GM12878 (cell line): ENCODE measurements at regions not wholly inside any gene's neighbourhood (a gene's known extent, or its start where the extent isn't known, plus 50 kb on each side); places are given as distances from the start of the nearest gene placed in this dataset.
A peak's percentile ranks its signal among the peaks of the same experiment; 100 is the strongest.

Experiments used
- ATAC-seq: fragments of 200-7000 bp; cut with Tn5 transposase; 3 replicates; pipeline ENCODE4 v1.9.1; 2020; ENCODE audit warnings: mild to moderate bottlenecking, moderate library complexity
- BruUV-seq: library from RNA; stranded (reverse); fragments of 400-500 nt; replicated peaks from 2 replicates; lab custom pipeline; 2021; lab: Mats Ljungman, UMichigan
- CTCF ChIA-PET: fragments of 300-600 bp; sonication (Branson Sonifier 250); formaldehyde crosslinking; extraction: SDS; loops from one replicate; lab custom pipeline; 2021; ENCODE audit warnings: inconsistent platforms; lab: Yijun Ruan, JAX
- POLR2A ChIA-PET: fragments of 350-600 bp; formaldehyde crosslinking; extraction: SDS; loops from one replicate; lab custom pipeline; 2021; ENCODE audit warnings: inconsistent platforms; lab: Charles Lee
- RAD21 ChIA-PET: fragments of 300-600 bp; sonication (Branson Sonifier 250); formaldehyde crosslinking; loops from one replicate; lab custom pipeline; 2023; ENCODE audit warnings: antibody characterized with exemption; ENCODE audit not compliant: unreplicated experiment; lab: Charles Lee
- SMC1A ChIA-PET: fragments of 300-600 bp; sonication (Branson Sonifier 250); formaldehyde crosslinking; loops from one replicate; lab custom pipeline; 2023; ENCODE audit not compliant: unreplicated experiment, uncharacterized antibody; lab: Charles Lee
- DNase-seq: peaks from one replicate; pipeline ENCODE4 v3.0.0-alpha.2; 2011; ENCODE audit warnings: low read depth, low spot score
- FAIRE-seq: peaks from 3 replicates; lab custom pipeline; 2011; peaks lifted over from hg19 to GRCh38; lab: Jason Lieb, UNC
- H2AFZ ChIP-seq: 2 replicates; pipeline ENCODE4 v1.6.0; 2011; ENCODE audit warnings: low read depth, low read length, control low read depth; ENCODE audit not compliant: control insufficient read depth
- H3K27ac ChIP-seq: 2 replicates; pipeline ENCODE4 v1.5.1; 2011; ENCODE audit warnings: control low read depth; ENCODE audit not compliant: control insufficient read depth, insufficient read depth
- H3K27me3 ChIP-seq, 2 experiments: replicated peaks in 1 of 2; 2 replicates each; pipeline versions ENCODE4 v1.6.0 to v1.6.1; 2011; ENCODE audit warnings: low read length in 1 of 2; ENCODE audit not compliant: control insufficient read depth in 2 of 2, insufficient read depth in 2 of 2
- H3K36me3 ChIP-seq, 2 experiments: 2 replicates each; pipeline ENCODE4 v1.5.1; 2011; ENCODE audit warnings: low read length in 1 of 2; ENCODE audit not compliant: control insufficient read depth in 2 of 2, insufficient read depth in 2 of 2
- H3K4me1 ChIP-seq: 2 replicates; pipeline ENCODE4 v1.6.1; 2011; ENCODE audit warnings: mild to moderate bottlenecking, low read length, moderate library complexity, mixed read lengths; ENCODE audit not compliant: control insufficient read depth, insufficient read depth
- H3K4me2 ChIP-seq: 2 replicates; pipeline ENCODE4 v1.6.0; 2011; ENCODE audit warnings: control low read depth; ENCODE audit not compliant: control insufficient read depth, insufficient read depth
- H3K4me3 ChIP-seq: fragments of 200-600 bp; sonication (generic); 2 replicates; pipeline ENCODE4 v1.5.1; 2016
- H3K79me2 ChIP-seq: 2 replicates; pipeline ENCODE4 v1.6.0; 2011; ENCODE audit warnings: low read length; ENCODE audit not compliant: control insufficient read depth, insufficient read depth
- H3K9ac ChIP-seq: 2 replicates; pipeline ENCODE4 v1.8.0; 2011; ENCODE audit warnings: low read length, control low read depth, mixed read lengths; ENCODE audit not compliant: control insufficient read depth, insufficient read depth
- H3K9me3 ChIP-seq: replicated peaks from 3 replicates; pipeline ENCODE4 v1.5.1; 2011; ENCODE audit warnings: mild to moderate bottlenecking, low read length; ENCODE audit not compliant: control insufficient read depth, insufficient read depth
- H4K20me1 ChIP-seq: 2 replicates; pipeline ENCODE4 v1.6.0; 2011; ENCODE audit not compliant: control insufficient read depth, insufficient read depth
- ATF2 ChIP-seq: IDR thresholded peaks from 2 replicates; pipeline ENCODE4 v1.6.1; 2012; ENCODE audit warnings: low read length, inconsistent platforms
- CEBPZ ChIP-seq: fragments of 150-350 bp; IDR thresholded peaks from 2 replicates; pipeline ENCODE4 v1.6.1; 2016; ENCODE audit warnings: low read depth, low read length
- SUZ12 ChIP-seq: fragments of 200-600 bp; sonication (generic); IDR thresholded peaks from one replicate; pipeline ENCODE4 v1.6.1; 2018; ENCODE audit warnings: antibody characterized with exemption, mild to moderate bottlenecking; ENCODE audit not compliant: unreplicated experiment
- WGBS: methylation state at CpG from one replicate; pipeline ENCODE4 v1.1.6; 2016; ENCODE audit warnings: low lambda C conversion rate; ENCODE audit not compliant: insufficient replicate concordance, insufficient coverage; ENCODE audit errors: missing lambda C conversion rate; 5-methylcytosine and 5-hydroxymethylcytosine counted together
- in situ Hi-C: fragments of 300-500 bp; cut with MboI; formaldehyde crosslinking; loops from 9 replicates; pipeline ENCODE4 v1.14.3; 2018; ENCODE audit warnings: mixed read lengths
- intact Hi-C: fragments of 100-400 bp; cut with micrococcal nuclease; formaldehyde crosslinking; loops from one replicate; pipeline ENCODE4 v1.14.2; 2022; ENCODE audit not compliant: unreplicated experiment

- TF ChIP-seq CEBPZ = no peak
- TF ChIP-seq, all 136 proteins: peak for 0
These were observed 67.9 kb upstream of the UNC5A start (continued) for GRCh38 chr5:176742246-176743105.

- FAIRE-seq (no peak), DNase-seq (no peak), ATAC-seq (no peak)
- Histone ChIP-seq H3K4me3 (no peak overlapping the region), H3K27ac (no peak overlapping the region), H3K4me2 (no peak overlapping the region), H3K79me2 (no peaks in the 10 kb centered on the region), H3K36me3 (no peaks in the 10 kb centered on the region), H4K20me1 (no peaks in the 10 kb centered on the region), H3K27me3 (peaks cover 12 to 16% of the 10 kb centered on the region in 2 experiments), H3K4me1 (no peaks in the 10 kb centered on the region; the same call in 1 of the 2 replicates), H3K9me3 (no peaks in the 10 kb centered on the region), H2AFZ (no peak overlapping the region), H3K9ac (no peak overlapping the region)
- intact Hi-C loops = no loop called here
- ChIA-PET POLR2A (no interaction called here), RAD21 (interaction anchor here (1.7 kb wide), 1 partner anchor 83 kb away, joined by 13 read pairs; no protein-coding TSS in a partner anchor), CTCF (interaction anchor here (1.6 kb wide), 1 partner anchor 83 kb away, joined by 22 read pairs; no protein-coding TSS in a partner anchor), SMC1A (no interaction called here)
- peak; percentile 53 for TF ChIP-seq SUZ12
- no peak for TF ChIP-seq ATF2
- WGBS = 24% methylated on average over 29 of the region's 54 CpGs
- in situ Hi-C loops = no loop called here
- no TSS peak for BruUV-seq
These were observed 67.1 kb upstream of the UNC5A start for GRCh38 chr5:176743136-176743861.
